Mesendoderm (in vitro differentiated cells): ENCODE measurements at regions not wholly inside any gene's neighbourhood (a gene's known extent, or its start where the extent isn't known, plus 50 kb on each side); places are given as distances from the start of the nearest gene placed in this dataset.

Source experiments
- DNase-seq: peaks from one replicate; pipeline ENCODE4 v3.0.0; 2013
- H2AK5ac ChIP-seq: 2 replicates; pipeline ENCODE4 v1.6.1; 2013; ENCODE audit warnings: low read length, inconsistent platforms
- H2BK120ac ChIP-seq: 2 replicates; pipeline ENCODE4 v1.6.1; 2013; ENCODE audit warnings: low read depth, mild to moderate bottlenecking, low read length, moderate library complexity, mixed read lengths
- H2BK15ac ChIP-seq: replicated peaks from 2 replicates; pipeline ENCODE4 v1.6.1; 2013; ENCODE audit warnings: low read depth, mild to moderate bottlenecking, moderate library complexity
- H2BK5ac ChIP-seq: 2 replicates; pipeline ENCODE4 v1.6.1; 2013; ENCODE audit warnings: low read length, inconsistent platforms
- H3K18ac ChIP-seq: 2 replicates; pipeline ENCODE4 v1.6.1; 2013; ENCODE audit warnings: mild to moderate bottlenecking, low read length, mixed read lengths
- H3K23ac ChIP-seq: one replicate; pipeline ENCODE4 v1.6.1; 2013; ENCODE audit warnings: low read length
- H3K27ac ChIP-seq: 2 replicates; pipeline ENCODE4 v1.5.1; 2013; ENCODE audit warnings: low read depth, mild to moderate bottlenecking, inconsistent platforms, low read length, moderate library complexity
- H3K27me3 ChIP-seq: 2 replicates; pipeline ENCODE4 v1.6.1; 2013; ENCODE audit warnings: low read length, control low read depth, mild to moderate bottlenecking, inconsistent platforms; ENCODE audit not compliant: insufficient read depth, poor library complexity
- H3K36me3 ChIP-seq: 2 replicates; pipeline ENCODE4 v1.6.1; 2013; ENCODE audit warnings: low read length, inconsistent platforms; ENCODE audit not compliant: control insufficient read depth, insufficient read depth
- H3K4ac ChIP-seq: one replicate; pipeline ENCODE4 v1.6.1; 2013; ENCODE audit warnings: low read depth, mild to moderate bottlenecking, low read length, moderate library complexity
- H3K4me1 ChIP-seq: 2 replicates; pipeline ENCODE4 v1.6.1; 2013; ENCODE audit warnings: low read depth, low read length, inconsistent platforms; ENCODE audit not compliant: control insufficient read depth
- H3K4me2 ChIP-seq: 2 replicates; pipeline ENCODE4 v1.6.1; 2013; ENCODE audit warnings: low read length
- H3K4me3 ChIP-seq: 2 replicates; pipeline ENCODE4 v1.5.1; 2013; ENCODE audit warnings: mild to moderate bottlenecking, low read length
- H3K56ac ChIP-seq: one replicate; pipeline ENCODE4 v1.6.1; 2013; ENCODE audit warnings: low read length
- H3K79me1 ChIP-seq: 2 replicates; pipeline ENCODE4 v1.6.1; 2013; ENCODE audit warnings: low read length, inconsistent platforms
- H3K79me2 ChIP-seq: 2 replicates; pipeline ENCODE4 v1.6.1; 2013; ENCODE audit warnings: mild to moderate bottlenecking, low read length; ENCODE audit not compliant: control insufficient read depth, insufficient read depth
- H3K9ac ChIP-seq: 2 replicates; pipeline ENCODE4 v1.6.1; 2013; ENCODE audit warnings: low read length, inconsistent platforms
- H4K5ac ChIP-seq: one replicate; pipeline ENCODE4 v1.6.1; 2013; ENCODE audit warnings: low read length
- H4K8ac ChIP-seq: one replicate; pipeline ENCODE4 v1.6.1; 2013; ENCODE audit warnings: low read depth, mild to moderate bottlenecking, control low read depth, low read length, moderate library complexity
- WGBS: extraction: QIAGEN DNeasy Blood & Tissue Kit; methylation state at CpG from one replicate; pipeline ENCODE4 v1.1.7; 2013; ENCODE audit warnings: low lambda C conversion rate, missing lambda C conversion rate; ENCODE audit not compliant: insufficient coverage; ENCODE audit errors: extremely low coverage; 5-methylcytosine and 5-hydroxymethylcytosine counted together

DNA sequence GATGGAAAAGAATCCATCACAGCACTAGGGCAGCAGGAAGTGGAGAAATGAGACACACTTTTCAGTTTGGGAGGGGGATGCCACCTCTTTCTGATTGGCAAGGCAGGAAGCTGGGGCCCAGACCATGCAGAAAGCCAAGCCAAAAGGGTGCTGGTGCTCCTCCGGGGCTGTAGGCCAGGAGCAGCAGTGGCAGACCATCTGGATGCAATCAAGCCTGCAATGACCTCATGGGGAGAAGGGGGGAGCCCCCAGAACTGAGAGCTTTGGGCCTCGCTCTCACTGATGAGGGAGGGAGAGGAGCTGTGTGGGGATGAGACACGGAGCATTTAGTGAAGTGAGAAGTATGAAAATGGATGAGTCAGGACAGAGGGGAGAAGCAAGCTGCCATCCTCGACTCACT is 141.3 kb upstream of the NALF2 start:
- Histone ChIP-seq H3K27ac (no peak overlapping the region), H2BK15ac (no peak overlapping the region), H3K79me1 (no peaks in the 10 kb centered on the region), H3K4me2 (no peak overlapping the region), H3K23ac (no peak overlapping the region), H4K8ac (no peak overlapping the region), H4K5ac (no peak overlapping the region), H2BK5ac (no peak overlapping the region), H3K4me1 (no peaks in the 10 kb centered on the region), H3K9ac (no peak overlapping the region), H2BK120ac (no peak overlapping the region), H3K4ac (no peak overlapping the region), H3K79me2 (no peaks in the 10 kb centered on the region), H3K4me3 (no peak overlapping the region), H3K18ac (no peak overlapping the region), H3K36me3 (no peaks in the 10 kb centered on the region), H3K56ac (no peak overlapping the region), H3K27me3 (no peaks in the 10 kb centered on the region), H2AK5ac (no peak overlapping the region)
- DNase-seq = no peak
- WGBS = no CpG with 5 or more reads among the region's 4 CpGs

DNA sequence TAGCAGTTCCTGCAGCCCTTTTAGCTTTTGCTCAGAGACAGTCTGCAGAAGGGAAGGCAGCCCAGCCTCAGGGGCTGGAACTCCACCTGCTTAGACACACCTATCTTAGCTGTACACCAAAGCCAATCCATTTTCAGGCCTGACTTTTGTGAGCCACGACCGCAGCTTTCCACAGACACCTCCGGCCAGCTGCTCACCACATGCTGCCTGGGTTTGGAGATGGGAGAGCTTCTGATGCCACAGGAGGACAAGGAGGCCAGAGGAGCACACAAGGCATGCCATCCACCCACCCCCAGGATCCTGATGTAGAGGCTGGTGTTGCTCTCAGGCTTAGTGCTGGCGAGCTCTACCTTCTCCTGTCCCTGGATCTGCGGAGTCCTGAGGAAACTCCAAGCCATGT is 141.8 kb upstream of the NALF2 start:
- Histone ChIP-seq H3K4me1 (no peaks in the 10 kb centered on the region), H3K4me2 (no peak overlapping the region), H4K8ac (no peak overlapping the region), H4K5ac (no peak overlapping the region), H3K27ac (no peak overlapping the region), H3K36me3 (no peaks in the 10 kb centered on the region), H2AK5ac (no peak overlapping the region), H3K4me3 (no peak overlapping the region), H3K9ac (no peak overlapping the region), H3K79me1 (no peaks in the 10 kb centered on the region), H3K79me2 (no peaks in the 10 kb centered on the region), H3K23ac (no peak overlapping the region), H3K18ac (no peak overlapping the region), H3K27me3 (no peaks in the 10 kb centered on the region), H2BK120ac (no peak overlapping the region), H3K56ac (no peak overlapping the region), H2BK15ac (no peak overlapping the region), H3K4ac (no peak overlapping the region), H2BK5ac (no peak overlapping the region)
- no peak for DNase-seq
- no CpG with 5 or more reads among the region's 5 CpGs for WGBS

DNA sequence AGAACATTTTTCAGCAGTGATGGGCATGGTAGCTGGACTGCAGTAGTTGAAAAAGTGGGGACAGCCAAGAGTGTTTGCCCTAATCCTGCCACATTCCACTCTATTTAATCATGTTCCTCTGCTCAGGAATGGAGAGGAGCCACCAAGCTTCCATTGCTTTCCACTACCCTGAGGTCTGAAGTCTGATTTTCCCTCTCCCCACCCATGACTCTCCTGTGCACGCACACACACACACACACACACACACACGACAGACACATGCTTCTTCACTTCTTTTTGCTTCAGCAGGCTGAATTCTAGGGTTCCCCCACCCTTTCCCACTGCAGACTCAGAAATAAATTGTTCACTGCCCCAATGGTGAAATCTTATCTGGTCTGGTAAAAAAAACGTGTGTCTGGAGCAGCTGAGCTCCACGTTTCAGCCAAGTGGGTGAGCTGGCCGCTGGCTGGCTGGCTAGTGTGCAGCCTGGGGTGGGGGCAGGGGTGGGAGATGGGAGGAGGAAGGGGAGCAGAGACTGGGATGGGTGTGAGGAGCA is 142.7 kb upstream of the NALF2 start:
- WGBS = no CpG with 5 or more reads among the region's 5 CpGs
- H2BK5ac ChIP-seq = no peak overlapping the region
- H3K79me1 ChIP-seq = no peaks in the 10 kb centered on the region

DNA sequence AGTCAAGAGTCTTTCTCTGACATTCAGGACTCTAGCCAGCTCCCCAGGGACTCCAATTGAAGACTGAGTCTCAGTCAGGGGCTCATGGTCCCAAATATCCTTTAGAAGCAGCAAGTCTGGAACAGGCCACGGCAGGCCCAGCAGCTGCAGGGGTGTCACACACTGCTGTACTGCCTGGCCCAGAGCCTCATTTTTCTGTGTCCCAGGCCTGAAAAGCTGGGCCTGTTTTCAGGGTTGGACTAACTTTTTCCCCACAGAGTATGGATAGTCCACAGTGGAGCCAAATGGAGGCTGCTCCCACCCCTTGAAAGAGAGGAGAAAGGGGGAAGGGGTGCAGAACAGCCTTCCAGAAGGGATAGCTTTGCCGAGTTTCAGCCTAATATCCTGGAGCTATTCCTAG is 146.8 kb upstream of the NALF2 start:
- Histone ChIP-seq H3K4me3 (no peak overlapping the region), H2BK5ac (no peak overlapping the region), H3K79me1 (no peaks in the 10 kb centered on the region), H4K5ac (no peak overlapping the region), H3K4me2 (no peak overlapping the region), H3K27me3 (no peaks in the 10 kb centered on the region), H3K18ac (no peak overlapping the region), H2AK5ac (no peak overlapping the region), H3K27ac (no peak overlapping the region), H2BK120ac (no peak overlapping the region), H3K9ac (no peak overlapping the region), H3K23ac (no peak overlapping the region), H3K4ac (no peak overlapping the region), H4K8ac (no peak overlapping the region), H3K79me2 (no peaks in the 10 kb centered on the region), H3K56ac (no peak overlapping the region), H3K4me1 (no peaks in the 10 kb centered on the region), H2BK15ac (no peak overlapping the region), H3K36me3 (no peaks in the 10 kb centered on the region)
- no CpG with 5 or more reads among the region's 2 CpGs for WGBS
- DNase-seq = no peak

More for the DNA sequence above, 142.7 kb upstream of the NALF2 start:
- H2BK120ac ChIP-seq = no peak overlapping the region
- H2BK15ac ChIP-seq = no peak overlapping the region
- no peak overlapping the region for H3K27ac ChIP-seq
- H3K4me2 ChIP-seq = no peak overlapping the region
- no peak overlapping the region for H3K9ac ChIP-seq
- peak; percentile 23 for DNase-seq
- H3K36me3 ChIP-seq = no peaks in the 10 kb centered on the region
- H3K27me3 ChIP-seq = no peaks in the 10 kb centered on the region
- no peak overlapping the region for H3K18ac ChIP-seq
- H2AK5ac ChIP-seq = no peak overlapping the region
- no peaks in the 10 kb centered on the region for H3K4me1 ChIP-seq
- no peak overlapping the region for H3K56ac ChIP-seq
- no peak overlapping the region for H3K4me3 ChIP-seq
- no peak overlapping the region for H3K4ac ChIP-seq
- no peak overlapping the region for H4K5ac ChIP-seq
- H4K8ac ChIP-seq = no peak overlapping the region
- no peaks in the 10 kb centered on the region for H3K79me2 ChIP-seq
- no peak overlapping the region for H3K23ac ChIP-seq

DNA sequence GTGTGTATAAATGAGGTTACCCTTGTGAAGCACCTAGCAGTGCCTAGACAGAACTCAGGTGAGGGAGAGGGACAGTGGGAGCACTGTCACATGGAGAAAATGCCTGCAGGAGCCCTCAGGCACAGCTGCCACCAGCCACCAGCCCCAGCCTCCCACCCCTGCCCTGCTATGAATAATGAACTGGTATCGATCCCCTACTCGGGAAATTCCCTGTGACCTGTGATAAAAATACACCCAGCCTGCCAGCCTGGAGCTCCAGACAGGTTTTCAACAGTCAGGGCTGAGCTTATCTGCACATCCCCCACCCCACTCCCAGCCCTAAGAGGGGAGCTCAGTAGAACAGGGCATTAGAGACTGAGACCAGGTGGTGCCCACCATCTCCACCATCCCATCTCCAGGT is 159.6 kb upstream of the PJA1 start:
- Histone ChIP-seq H3K79me1 (no peaks in the 10 kb centered on the region), H3K79me2 (no peaks in the 10 kb centered on the region), H3K4me3 (no peak overlapping the region), H4K8ac (no peak overlapping the region), H3K18ac (no peak overlapping the region), H3K36me3 (no peaks in the 10 kb centered on the region), H3K4ac (no peak overlapping the region), H3K27me3 (no peaks in the 10 kb centered on the region), H2AK5ac (no peak overlapping the region), H3K9ac (no peak overlapping the region), H3K56ac (no peak overlapping the region), H4K5ac (no peak overlapping the region), H2BK15ac (no peak overlapping the region), H2BK120ac (no peak overlapping the region), H3K4me2 (no peak overlapping the region), H2BK5ac (no peak overlapping the region), H3K27ac (no peak overlapping the region), H3K23ac (no peak overlapping the region), H3K4me1 (no peaks in the 10 kb centered on the region)
- DNase-seq = no peak
- no CpG with 5 or more reads among the region's 2 CpGs for WGBS
